ENCODE measurements at regions not wholly inside any gene's neighbourhood (a gene's known extent, or its start where the extent isn't known, plus 50 kb on each side); places are given as distances from the start of the nearest gene placed in this dataset.

DNA sequence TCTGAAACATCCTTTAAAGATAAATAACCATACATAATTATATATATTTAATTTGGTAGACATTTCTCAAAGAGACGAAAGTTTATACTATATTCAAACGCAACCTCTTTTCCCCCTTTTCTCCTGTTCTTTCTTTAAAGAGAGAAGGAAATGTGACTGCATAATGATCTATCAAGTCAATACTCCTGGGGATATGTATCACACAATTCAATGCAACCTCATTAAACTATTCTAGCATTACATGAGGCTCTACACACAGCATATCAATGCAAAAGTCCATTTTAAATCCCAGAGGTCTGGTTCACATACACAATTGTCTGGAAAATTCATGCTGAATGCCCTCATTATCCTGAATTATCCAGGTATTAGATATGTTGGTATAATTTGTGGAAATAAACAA, 330.7 kb downstream of the LMX1A start:
- DNase-seq (ENCODE audit: low read depth) = no peak
- TF ChIP-seq, protein P1, sequence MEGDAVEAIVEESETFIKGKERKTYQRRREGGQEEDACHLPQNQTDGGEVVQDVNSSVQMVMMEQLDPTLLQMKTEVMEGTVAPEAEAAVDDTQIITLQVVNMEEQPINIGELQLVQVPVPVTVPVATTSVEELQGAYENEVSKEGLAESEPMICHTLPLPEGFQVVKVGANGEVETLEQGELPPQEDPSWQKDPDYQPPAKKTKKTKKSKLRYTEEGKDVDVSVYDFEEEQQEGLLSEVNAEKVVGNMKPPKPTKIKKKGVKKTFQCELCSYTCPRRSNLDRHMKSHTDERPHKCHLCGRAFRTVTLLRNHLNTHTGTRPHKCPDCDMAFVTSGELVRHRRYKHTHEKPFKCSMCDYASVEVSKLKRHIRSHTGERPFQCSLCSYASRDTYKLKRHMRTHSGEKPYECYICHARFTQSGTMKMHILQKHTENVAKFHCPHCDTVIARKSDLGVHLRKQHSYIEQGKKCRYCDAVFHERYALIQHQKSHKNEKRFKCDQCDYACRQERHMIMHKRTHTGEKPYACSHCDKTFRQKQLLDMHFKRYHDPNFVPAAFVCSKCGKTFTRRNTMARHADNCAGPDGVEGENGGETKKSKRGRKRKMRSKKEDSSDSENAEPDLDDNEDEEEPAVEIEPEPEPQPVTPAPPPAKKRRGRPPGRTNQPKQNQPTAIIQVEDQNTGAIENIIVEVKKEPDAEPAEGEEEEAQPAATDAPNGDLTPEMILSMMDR (IDR thresholded peaks at IDR 0.05; ENCODE audit: low read depth, low read length, missing control alignments) = no peak
- in situ Hi-C loops (cut with HindIII; ENCODE audit: low sequenced_read_pairs) = no loop called here
- no peak overlapping the region for H3K4me3 ChIP-seq (ENCODE audit: low read depth, low read length)

DNA sequence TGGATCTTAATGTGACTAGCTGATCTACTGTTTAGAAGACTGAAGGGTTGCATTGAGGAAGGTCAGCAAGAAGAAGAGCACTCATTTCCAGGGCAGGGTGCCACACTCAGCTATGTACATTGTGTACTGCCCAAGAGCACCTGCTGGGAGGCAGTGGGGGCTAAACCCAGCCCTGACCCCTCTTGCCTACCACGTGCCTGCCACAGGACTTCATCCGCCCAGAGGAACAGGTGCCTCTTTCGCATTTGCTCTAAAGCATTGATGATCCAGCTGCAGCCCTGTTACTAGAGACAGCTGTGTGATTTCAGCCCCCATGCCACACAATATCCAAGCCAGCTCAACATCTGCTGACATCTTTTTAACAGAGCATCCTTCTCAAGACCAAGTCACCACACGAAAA, 341.8 kb downstream of the LMX1A start:
- no peak for DNase-seq (ENCODE audit: low read depth)
- TF ChIP-seq, protein P1 (IDR thresholded peaks at IDR 0.05; ENCODE audit: low read depth, low read length, missing control alignments) = no peak
- no peak overlapping the region for H3K4me3 ChIP-seq (ENCODE audit: low read depth, low read length)
- in situ Hi-C loops (cut with HindIII; ENCODE audit: low sequenced_read_pairs) = no loop called here

DNA sequence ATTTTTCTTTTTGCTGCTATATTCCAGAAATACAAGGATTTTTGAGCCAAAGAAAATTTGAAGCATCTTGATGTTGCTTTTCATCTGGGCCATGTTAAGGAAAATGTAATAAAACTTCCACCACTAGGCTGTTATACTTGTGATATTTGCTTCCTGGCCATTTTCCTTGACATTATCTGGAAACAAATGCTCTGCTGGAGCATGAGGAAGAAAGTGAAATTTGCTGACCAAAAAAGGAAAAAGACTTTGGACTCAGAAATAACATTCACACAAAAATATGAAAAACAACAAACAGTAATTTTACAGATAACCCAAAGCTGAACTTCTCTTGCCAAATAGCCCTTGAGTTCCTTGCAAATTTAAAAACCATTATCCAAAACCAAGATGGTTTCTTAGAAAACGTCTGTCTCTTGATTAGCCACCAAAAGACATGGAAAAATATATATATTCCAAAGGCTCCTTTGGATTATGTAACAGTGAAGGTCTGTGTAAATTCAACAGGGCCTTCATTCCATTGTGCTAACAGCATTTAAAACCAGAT, 344.5 kb downstream of the LMX1A start:
- H3K4me3 ChIP-seq (ENCODE audit: low read depth, low read length) = no peak overlapping the region
- in situ Hi-C loops (cut with HindIII; ENCODE audit: low sequenced_read_pairs) = no loop called here
- DNase-seq (ENCODE audit: low read depth) = no peak
- TF ChIP-seq, protein P1 (IDR thresholded peaks at IDR 0.05; ENCODE audit: low read depth, low read length, missing control alignments) = no peak

DNA sequence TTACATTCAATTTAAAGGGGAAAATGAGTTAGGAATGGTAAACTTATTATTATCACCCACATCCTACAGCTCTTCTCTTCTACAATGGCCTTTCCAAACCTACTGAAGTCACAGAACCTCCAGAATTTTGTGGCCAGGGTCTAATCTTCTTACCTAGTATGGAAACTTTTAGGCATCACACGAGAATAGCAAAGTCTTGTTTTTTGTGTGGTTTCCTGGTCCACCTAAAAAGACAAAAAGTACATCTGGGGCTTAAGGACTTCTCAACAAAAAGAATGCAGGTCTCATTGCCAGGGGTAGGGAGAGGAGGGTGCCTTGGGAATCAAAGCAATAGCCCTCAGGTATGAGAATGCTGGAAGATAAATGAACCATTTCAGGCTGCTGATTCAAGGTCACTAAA, 345.3 kb downstream of the LMX1A start:
- in situ Hi-C loops (cut with HindIII; ENCODE audit: low sequenced_read_pairs) = no loop called here
- no peak overlapping the region for H3K4me3 ChIP-seq (ENCODE audit: low read depth, low read length)

DNA sequence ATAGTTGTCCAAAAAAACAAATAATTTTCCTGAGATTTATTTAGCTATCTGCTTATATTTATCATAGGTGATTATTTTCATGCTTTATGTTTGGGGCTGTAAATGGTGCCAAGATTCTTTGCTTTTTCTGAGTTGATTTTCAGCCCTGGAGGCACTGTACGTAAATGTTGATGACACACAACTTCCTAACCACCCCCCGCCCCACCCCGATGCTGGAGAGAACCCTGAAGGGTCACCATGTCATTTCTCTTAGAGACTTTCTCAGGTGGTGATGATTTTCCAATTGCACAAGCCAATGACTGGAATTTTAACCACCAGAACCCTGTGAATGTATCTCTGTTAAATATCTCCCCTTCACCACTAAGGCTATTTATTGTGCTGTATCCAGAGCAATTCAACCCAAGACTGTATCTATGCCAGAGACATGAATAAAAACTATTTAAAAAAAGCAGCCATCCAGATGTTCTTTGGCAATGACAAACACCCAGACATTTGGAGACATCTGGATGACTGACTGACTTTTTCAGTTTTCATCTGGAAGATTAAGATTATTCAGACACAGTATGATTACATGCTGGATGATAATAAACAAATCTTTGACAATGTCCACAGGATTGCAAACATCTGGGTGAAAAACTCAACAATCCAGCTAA, 346.0 kb downstream of the LMX1A start:
- no peak overlapping the region for H3K4me3 ChIP-seq (ENCODE audit: low read depth, low read length)
- DNase-seq (ENCODE audit: low read depth) = no peak
- in situ Hi-C loops (cut with HindIII; ENCODE audit: low sequenced_read_pairs) = no loop called here
- TF ChIP-seq, protein P1 (IDR thresholded peaks at IDR 0.05; ENCODE audit: low read depth, low read length, missing control alignments) = no peak

More for the DNA sequence above, 345.3 kb downstream of the LMX1A start:
- TF ChIP-seq, protein P1 (IDR thresholded peaks at IDR 0.05; ENCODE audit: low read depth, low read length, missing control alignments) = no peak
- no peak for DNase-seq (ENCODE audit: low read depth)

DNA sequence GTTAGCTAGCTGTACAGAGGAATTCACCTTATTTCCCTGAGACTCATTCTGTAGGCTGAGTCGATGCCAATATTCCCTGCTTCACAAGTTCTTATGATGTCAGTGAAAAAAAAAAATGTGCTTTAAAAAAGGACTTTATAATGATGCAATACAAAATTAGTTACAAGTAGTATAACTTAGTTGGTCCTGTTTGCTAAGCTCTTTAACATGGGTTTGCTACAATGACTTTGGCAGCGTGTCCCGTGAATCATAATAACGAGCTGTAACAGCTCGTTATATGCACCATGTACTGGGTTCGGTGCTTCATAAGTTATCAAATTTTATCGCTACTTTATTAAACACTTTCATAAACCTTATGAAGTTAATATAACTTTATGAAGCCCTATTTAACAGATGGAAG, 349.7 kb downstream of the LMX1A start:
- TF ChIP-seq, protein P1 (IDR thresholded peaks at IDR 0.05; ENCODE audit: low read depth, low read length, missing control alignments) = no peak
- no peak overlapping the region for H3K4me3 ChIP-seq (ENCODE audit: low read depth, low read length)
- in situ Hi-C loops (cut with HindIII; ENCODE audit: low sequenced_read_pairs) = loop anchor here (5.0 kb wide), 1 partner anchor 60 kb away; no protein-coding TSS in a partner anchor
- no peak for DNase-seq (ENCODE audit: low read depth)

Measured in astrocyte of the cerebellum (primary cell).